Ishikawa (cell line): ENCODE measurements at regions not wholly inside any gene's neighbourhood (a gene's known extent, or its start where the extent isn't known, plus 50 kb on each side); places are given as distances from the start of the nearest gene placed in this dataset.

Source experiments
- CEBPB ChIP-seq: IDR thresholded peaks from 2 replicates; pipeline ENCODE4 v1.6.1; 2012
- CREB1 ChIP-seq: IDR thresholded peaks from 2 replicates; pipeline ENCODE4 v1.6.1; 2012; ENCODE audit warnings: low read depth
- EGR1 ChIP-seq: IDR thresholded peaks from 2 replicates; pipeline ENCODE4 v1.6.1; 2012
- EP300 ChIP-seq: IDR thresholded peaks from 2 replicates; pipeline ENCODE4 v1.6.1; 2012; ENCODE audit warnings: borderline replicate concordance
- FOXM1 ChIP-seq: IDR thresholded peaks from 2 replicates; pipeline ENCODE4 v1.6.1; 2012; ENCODE audit warnings: low read depth, borderline replicate concordance
- MAX ChIP-seq: IDR thresholded peaks from 2 replicates; pipeline ENCODE4 v1.6.1; 2012
- NFIC ChIP-seq: IDR thresholded peaks from 2 replicates; pipeline ENCODE4 v1.6.1; 2012
- RAD21 ChIP-seq: IDR thresholded peaks from 2 replicates; pipeline ENCODE4 v1.6.1; 2012; ENCODE audit warnings: low read depth
- TAF1 ChIP-seq: IDR thresholded peaks from 2 replicates; pipeline ENCODE4 v1.6.1; 2012; ENCODE audit warnings: low read depth, mild to moderate bottlenecking
- TCF12 ChIP-seq: IDR thresholded peaks from 2 replicates; pipeline ENCODE4 v1.6.1; 2012; ENCODE audit warnings: low read depth
- TEAD4 ChIP-seq: IDR thresholded peaks from 2 replicates; pipeline ENCODE4 v1.6.1; 2012
- YY1 ChIP-seq: IDR thresholded peaks from 2 replicates; pipeline ENCODE4 v1.6.1; 2012; ENCODE audit warnings: low read depth
- ZBTB7A ChIP-seq: IDR thresholded peaks from 2 replicates; pipeline ENCODE4 v1.6.1; 2012; ENCODE audit warnings: low read depth
- TF ChIP-seq, protein P1 (sequence below): IDR thresholded peaks from 2 replicates; pipeline ENCODE4 v1.6.1; 2012; ENCODE audit warnings: low read depth, mild to moderate bottlenecking

- TF ChIP-seq, protein P1, sequence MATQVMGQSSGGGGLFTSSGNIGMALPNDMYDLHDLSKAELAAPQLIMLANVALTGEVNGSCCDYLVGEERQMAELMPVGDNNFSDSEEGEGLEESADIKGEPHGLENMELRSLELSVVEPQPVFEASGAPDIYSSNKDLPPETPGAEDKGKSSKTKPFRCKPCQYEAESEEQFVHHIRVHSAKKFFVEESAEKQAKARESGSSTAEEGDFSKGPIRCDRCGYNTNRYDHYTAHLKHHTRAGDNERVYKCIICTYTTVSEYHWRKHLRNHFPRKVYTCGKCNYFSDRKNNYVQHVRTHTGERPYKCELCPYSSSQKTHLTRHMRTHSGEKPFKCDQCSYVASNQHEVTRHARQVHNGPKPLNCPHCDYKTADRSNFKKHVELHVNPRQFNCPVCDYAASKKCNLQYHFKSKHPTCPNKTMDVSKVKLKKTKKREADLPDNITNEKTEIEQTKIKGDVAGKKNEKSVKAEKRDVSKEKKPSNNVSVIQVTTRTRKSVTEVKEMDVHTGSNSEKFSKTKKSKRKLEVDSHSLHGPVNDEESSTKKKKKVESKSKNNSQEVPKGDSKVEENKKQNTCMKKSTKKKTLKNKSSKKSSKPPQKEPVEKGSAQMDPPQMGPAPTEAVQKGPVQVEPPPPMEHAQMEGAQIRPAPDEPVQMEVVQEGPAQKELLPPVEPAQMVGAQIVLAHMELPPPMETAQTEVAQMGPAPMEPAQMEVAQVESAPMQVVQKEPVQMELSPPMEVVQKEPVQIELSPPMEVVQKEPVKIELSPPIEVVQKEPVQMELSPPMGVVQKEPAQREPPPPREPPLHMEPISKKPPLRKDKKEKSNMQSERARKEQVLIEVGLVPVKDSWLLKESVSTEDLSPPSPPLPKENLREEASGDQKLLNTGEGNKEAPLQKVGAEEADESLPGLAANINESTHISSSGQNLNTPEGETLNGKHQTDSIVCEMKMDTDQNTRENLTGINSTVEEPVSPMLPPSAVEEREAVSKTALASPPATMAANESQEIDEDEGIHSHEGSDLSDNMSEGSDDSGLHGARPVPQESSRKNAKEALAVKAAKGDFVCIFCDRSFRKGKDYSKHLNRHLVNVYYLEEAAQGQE, result no peak
- no peak for TF ChIP-seq EP300
- no peak for TF ChIP-seq MAX
- no peak for TF ChIP-seq TAF1
- no peak for TF ChIP-seq RAD21
- TF ChIP-seq FOXM1, result no peak
- no peak for TF ChIP-seq CEBPB
- TF ChIP-seq NFIC, result no peak
- TF ChIP-seq EGR1, result no peak
- TF ChIP-seq ZBTB7A, result no peak
- no peak for TF ChIP-seq YY1
- TF ChIP-seq CREB1, result no peak
- no peak for TF ChIP-seq TEAD4
- TF ChIP-seq TCF12, result no peak
Observed at GRCh38 chr2:181117206-181117925, 137.0 kb downstream of the UBE2E3 start.
